Inflammatory macrophage treated with lipopolysaccharide for 4 hours (primary cell): ENCODE measurements at regions not wholly inside any gene's neighbourhood (a gene's known extent, or its start where the extent isn't known, plus 50 kb on each side); places are given as distances from the start of the nearest gene placed in this dataset.
"Not testable (repeated sequence)": the region's sequence is repeated elsewhere in the genome, so short reads cannot be mapped to it uniquely, and the experiment has no call there.

Experiments
- DNase-seq: peaks from one replicate; pipeline ENCODE4 v3.0.0-alpha.2; 2020

- DNase-seq: not testable (repeated sequence)
These were observed 126.4 kb downstream of the RBM46 start for GRCh38 chr4:154907345-154908045.

- DNase-seq: no peak
These were observed 127.1 kb downstream of the RBM46 start for GRCh38 chr4:154908168-154908567.

GRCh38 chr4:154911097-154911496 is 130.0 kb downstream of the RBM46 start:
- no peak for DNase-seq

DNA sequence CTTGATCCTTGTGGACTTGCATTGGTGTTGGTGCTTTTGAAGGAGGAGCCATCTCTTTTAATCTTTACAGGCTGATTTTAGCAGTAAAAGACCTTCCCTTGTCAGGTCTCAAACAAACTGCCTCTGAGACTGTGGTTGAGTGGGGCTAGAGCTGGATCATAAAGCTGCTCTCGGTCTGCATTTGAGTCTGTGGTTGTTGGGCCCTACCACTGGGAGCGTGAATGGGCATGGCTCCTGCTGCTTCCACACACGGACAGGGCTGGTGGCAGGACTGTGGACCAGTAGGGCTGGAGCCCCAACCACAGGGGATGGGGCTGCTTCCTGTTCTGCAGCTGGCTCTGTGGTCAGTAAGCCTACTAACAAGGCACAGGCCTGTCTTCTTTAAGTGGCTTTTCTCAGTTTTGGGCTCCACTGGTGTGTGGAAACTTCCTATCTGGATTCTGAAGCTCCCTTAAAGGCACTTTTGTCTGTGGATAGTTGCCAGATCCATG is 130.6 kb downstream of the RBM46 start:
- no peak for DNase-seq

DNA sequence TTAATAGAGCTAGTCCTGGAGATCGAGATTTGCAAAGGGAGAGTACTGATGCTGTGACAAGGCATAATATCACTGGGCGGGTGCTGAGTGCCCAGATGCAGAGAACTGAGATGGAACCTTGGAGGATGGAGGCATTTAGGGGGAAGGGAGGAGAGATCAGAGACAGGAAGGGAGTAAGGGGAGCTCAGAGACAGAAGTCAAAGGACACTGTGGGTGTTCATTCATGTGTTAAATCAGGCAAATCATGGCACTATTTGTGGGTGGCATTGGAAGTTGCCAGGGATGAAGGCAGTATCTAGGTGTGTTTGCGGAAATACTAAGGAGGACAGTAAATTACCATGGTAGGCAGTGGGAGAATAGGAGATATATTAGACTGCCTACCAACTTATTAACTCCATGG is 135.0 kb downstream of the RBM46 start:
- DNase-seq: no peak

- DNase-seq: no peak
These were observed 146.1 kb downstream of the RBM46 start for GRCh38 chr4:154927126-154927680.

- DNase-seq: no peak
These were observed 147.7 kb downstream of the RBM46 start for GRCh38 chr4:154928640-154929257.

DNA sequence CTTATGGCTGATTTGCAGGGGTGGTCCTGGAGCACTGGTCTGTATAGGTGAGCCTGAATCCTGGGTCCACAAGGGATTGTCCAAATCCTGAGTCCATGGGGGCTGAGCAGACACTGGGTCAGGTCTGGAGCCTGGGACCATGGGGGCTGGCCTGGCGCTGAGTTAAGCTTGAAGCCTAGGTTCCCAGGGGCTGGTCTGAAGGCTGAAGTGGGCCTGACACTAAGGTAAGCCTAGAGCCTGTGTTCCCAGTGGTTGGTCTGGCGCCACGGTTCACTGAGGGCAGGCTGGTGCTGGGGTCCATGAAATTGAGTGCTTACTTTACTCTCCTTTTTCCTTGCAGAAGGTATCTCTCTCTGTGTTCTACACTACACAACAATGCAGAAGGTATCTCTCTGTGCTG is 155.8 kb downstream of the RBM46 start:
- no peak for DNase-seq

GRCh38 chr4:154939851-154940250 is 158.8 kb downstream of the RBM46 start:
- no peak for DNase-seq

DNA sequence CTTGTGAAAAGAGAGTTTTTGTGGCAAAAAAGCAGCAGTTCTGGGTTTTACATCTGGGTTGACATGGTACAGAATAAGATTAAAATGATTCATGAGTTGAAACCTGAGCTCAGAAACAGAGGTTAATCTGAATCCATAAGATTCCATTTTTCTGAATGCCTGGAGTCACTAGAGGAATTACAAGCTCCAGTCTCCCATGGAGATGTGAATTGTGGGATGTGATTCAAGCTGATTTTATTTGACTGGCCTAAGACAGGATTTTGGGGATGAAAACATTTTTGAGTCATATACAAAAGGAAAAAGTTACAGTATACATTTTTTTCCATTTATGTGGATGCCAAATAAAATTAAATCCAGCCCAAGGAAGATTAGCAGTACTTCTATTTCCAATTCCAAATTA is 161.1 kb downstream of the RBM46 start:
- no peak for DNase-seq

- no peak for DNase-seq
These were observed 163.9 kb downstream of the RBM46 start for GRCh38 chr4:154944996-154945395.

DNA sequence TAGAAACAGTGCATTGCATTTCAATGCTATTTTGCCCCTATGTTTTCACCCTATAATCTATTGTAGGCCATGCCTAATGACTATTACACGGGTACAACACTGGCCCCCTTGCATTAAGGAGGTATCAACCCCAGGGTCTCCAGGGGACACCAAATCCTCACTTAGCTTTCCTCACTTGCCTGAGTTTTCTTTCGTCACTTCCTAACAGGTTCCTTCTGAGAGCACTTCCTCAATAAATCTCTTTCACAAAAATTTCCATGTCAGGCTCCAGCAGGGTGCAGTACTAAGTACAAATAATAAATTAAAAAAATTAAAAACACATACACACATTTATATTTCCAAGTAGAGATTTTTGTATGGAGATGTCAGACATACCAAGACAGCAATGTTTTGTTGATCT is 165.0 kb downstream of the RBM46 start:
- DNase-seq: no peak

DNA sequence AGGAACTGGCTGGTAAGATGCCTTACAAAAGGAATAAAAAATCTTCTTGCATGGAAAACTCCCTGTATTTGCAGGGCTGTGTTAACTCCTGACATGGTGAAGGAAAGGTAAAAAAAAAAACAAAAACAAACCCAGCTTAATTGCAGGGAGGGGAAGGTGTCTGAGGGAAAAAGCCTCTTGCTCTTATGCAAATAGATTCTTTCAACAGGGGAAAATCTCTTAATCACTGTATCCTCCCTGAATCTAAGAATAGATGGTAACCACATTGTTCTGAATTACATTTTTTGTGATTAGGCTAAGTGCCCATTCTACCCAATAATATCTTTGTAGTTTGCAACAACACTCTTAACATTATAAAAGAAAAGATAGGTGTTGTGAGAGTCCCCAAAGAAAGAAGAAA is 172.6 kb downstream of the RBM46 start:
- no peak for DNase-seq

DNA sequence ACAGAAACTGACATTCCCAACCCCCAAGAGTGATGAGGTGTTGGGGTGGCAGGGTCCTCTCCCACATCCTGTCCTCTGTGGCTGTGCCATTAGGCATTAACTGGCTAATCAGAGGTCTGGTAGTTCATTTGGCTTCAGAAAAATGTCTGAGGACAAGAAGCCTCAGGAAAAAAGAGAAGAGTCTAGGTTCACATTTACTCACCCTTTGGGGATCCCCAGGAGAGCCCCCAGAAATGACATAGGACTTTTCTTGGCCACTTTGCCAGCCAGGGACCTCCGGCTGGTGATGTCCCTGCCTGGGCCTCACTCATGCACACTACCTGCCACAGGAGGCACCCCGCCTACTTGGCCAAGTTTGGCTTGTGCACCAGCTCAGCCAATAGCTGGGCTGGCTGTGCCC is 173.0 kb downstream of the RBM46 start:
- no peak for DNase-seq

- no peak for DNase-seq
These were observed 177.0 kb downstream of the RBM46 start for GRCh38 chr4:154958121-154958520.

GRCh38 chr4:154958621-154959358 is 177.7 kb downstream of the RBM46 start:
- DNase-seq: no peak

GRCh38 chr4:154959756-154960155 is 178.7 kb downstream of the RBM46 start:
- DNase-seq: no peak

DNA sequence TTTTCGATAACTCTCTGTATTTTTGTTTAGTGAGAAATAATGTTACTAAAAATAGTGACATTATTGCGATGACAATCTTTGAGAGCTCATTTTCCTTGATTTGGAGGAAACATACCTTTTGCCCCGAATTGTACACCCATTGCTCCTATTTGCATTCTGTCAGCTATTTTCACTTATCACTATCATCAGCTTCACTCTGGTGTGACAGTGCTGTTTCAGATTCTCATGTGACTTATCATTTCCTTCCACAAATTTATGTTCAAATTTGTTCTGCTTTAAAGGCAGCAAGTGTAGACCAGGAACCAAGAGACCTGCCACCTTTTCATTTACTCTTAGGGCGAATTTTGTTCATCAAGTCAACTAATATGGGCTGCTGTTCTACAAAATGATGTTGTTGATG is 179.4 kb downstream of the RBM46 start:
- DNase-seq: no peak

DNA sequence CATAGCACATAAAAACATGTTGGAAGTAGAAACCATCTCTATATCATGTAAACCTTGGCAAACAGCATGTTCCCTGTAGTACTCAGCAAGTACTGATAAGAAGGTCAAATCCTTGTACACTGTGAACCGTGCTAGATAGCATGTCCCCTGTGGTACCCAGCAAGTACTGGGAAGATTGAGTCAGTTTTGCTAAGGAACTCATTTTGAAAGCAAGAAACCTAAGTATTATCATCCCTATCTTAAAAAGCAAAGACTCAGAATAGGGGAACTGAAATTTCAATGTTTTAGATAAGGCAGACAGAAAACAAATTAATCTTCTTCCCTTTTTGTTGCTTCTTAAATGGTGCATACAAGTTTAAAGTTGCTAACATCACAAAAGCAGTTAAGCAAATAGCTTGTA is 180.2 kb downstream of the RBM46 start:
- no peak for DNase-seq

DNA sequence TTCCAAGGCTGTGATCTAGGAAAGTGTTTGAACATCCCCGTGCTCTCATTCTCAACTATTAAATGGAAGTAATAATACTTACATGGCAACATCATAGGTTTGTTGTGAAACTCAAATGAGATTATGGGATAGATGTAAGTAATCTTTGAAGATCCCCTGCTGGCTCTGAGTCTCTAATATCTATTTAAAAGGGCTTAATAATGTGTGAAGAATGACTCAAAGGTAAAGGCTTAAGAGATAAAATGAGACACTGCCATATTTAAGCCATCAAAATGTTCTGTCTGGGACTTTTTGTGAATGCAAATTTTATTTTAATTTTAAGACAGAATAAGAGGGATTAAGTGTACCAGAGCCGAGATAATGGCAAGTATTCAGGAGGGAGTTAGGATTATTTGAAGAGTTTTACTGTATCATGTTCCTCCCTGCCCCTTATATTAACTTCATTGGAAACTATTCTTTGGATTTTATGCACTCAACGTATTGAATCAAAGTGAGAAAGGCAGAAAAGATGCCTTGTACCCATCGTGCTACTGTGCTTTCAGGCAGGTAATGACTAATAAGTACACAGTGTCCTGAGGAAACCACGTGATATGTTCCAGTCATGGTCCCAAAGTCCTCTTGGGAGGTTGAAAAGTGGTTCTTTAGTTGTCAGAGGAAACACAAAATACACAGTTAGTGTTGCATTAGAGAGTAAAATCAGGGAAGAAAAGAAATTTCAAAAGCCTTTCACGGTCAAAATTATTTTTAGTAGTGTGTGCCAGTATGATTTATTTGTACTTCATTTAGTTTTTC is 192.4 kb downstream of the RBM46 start:
- DNase-seq: no peak

DNA sequence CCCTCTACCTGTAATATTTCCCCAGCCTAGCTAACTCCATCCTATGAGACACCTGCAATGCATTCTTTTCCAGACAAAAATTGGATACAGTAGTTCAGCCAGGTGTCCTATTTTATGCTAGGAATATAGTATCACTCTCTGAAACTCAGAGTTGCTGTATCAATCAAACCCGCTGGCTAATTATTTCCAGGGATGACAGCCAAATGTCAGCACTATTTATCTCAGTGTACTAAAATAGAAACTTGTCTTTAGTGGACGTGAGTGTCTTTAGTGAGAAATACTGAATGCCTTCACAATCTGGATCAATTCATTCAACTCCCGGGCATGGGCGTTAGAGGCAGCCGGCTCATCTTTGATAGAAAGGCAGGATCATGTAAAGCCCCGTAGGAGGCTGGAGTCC is 196.2 kb downstream of the RBM46 start:
- no peak for DNase-seq

DNA sequence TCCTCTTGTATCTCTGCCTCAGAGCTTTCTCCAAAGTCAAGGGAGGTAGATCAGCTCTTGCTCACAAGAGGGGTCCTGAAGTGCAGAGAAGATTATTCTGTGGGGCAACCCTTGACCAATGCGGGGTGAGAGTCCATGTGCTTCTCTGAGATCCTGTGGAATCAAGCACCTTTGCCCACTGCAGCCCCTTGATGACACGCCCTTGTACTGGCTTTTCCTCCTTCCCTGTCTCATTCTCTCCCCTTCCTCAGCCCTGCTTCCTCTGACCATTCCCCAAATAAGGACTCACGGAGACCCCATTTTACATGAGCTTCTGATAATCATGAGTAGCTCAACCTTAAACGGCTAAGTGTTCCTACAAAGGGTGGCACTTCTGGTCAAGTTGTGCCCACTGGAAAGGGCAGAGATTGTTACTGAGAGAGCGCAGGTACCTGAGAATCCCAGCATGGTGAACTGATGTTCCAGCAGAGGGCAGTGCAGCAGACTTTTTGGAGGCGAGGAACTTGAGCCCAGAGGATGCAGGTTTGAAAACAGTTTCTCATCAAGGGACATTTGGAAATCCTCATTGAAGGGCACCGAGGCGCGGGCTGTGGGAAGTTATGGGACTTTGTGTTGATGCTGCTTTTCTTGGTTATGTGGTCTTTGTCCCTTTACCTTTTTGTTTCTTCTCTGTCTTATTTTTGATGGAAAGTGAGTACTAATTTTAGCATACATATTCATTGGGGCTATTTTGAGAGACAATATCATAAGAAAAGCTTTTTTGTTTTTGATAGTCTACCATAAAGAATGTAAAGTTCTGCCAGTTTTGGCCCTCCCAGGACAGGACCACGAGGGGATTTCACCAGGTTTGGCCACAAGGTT is 201.3 kb downstream of the RBM46 start:
- peak; percentile 22 for DNase-seq
